T-helper 2 cell (primary cell): ENCODE measurements at regions not wholly inside any gene's neighbourhood (a gene's known extent, or its start where the extent isn't known, plus 50 kb on each side); places are given as distances from the start of the nearest gene placed in this dataset.
A peak's percentile ranks its signal among the peaks of the same experiment; 100 is the strongest.

Experiments used
- DNase-seq, 5 experiments: peaks; one replicate each; pipeline versions ENCODE4 v3.0.0 to v3.0.0-alpha.2; 2012 to 2022

GRCh38 chr1:93013145-93014065, 52.1 kb upstream of the DIPK1A start:
- no peak for DNase-seq

GRCh38 chr1:93014168-93014567, 52.9 kb upstream of the DIPK1A start:
- no peak for DNase-seq

- no peak for DNase-seq
Measured at GRCh38 chr1:93015590-93015989, 54.3 kb upstream of the DIPK1A start.

GRCh38 chr1:93016171-93016570, 54.9 kb upstream of the DIPK1A start:
- DNase-seq = no peak

- DNase-seq = peak in 2 of 5 experiments; percentile 17 to 73
Measured at GRCh38 chr1:93021539-93022134, 57.4 kb upstream of the MTF2 start.

GRCh38 chr1:93022580-93022979, 56.5 kb upstream of the MTF2 start:
- no peak for DNase-seq

- no peak for DNase-seq
Measured at GRCh38 chr1:93023281-93023680, 55.8 kb upstream of the MTF2 start.

- DNase-seq = peak in 1 of 5 experiments; percentile 28
Measured at GRCh38 chr1:93025572-93025971, 53.5 kb upstream of the MTF2 start.

- DNase-seq = no peak
Measured at GRCh38 chr1:93028542-93028941, 50.5 kb upstream of the MTF2 start.
